ENCODE measurements at regions not wholly inside any gene's neighbourhood (a gene's known extent, or its start where the extent isn't known, plus 50 kb on each side); places are given as distances from the start of the nearest gene placed in this dataset.

DNA sequence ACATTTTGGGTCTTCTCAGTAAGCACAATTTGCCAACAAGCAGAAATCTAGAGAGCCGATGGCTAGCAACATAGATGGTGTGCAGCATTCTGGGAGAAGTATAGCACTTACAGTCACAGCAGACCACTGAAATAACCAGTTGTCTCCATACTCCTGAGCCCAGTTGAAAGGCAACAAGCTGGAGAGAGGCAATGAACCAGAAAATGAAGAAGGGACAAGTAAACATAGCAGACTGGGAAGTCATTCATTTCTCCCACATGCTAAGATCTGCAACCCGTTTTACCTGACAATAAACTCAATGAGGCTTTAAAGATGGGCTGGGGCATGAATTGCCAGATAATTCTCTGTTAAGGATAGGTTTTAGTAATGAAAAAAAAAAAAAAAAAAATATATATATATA lies 575.6 kb upstream of the GRAMD2B start:
- no TSS peak for BruUV-seq (replicated peaks)

More for the DNA sequence above, 575.6 kb upstream of the GRAMD2B start:
- no peaks in the 10 kb centered on the region for H3K9me1 ChIP-seq (replicated peaks; ENCODE audit: control insufficient read depth, extremely low read depth, insufficient read depth, low read length)
- H3K9me3 ChIP-seq (replicated peaks; ENCODE audit: control insufficient read depth, insufficient read depth, low read length), result no peaks in the 10 kb centered on the region
- H3K4me1 ChIP-seq (ENCODE audit: control insufficient read depth, extremely low read depth, insufficient read depth, low read length), result no peaks in the 10 kb centered on the region
- DNase-seq (ENCODE audit: low read depth, low spot score) (no peak), FAIRE-seq (no peak)
- H2AFZ ChIP-seq (ENCODE audit: low read depth, low read length), result no peak overlapping the region
- TF ChIP-seq EZH2 (IDR thresholded peaks at IDR 0.05; ENCODE audit: borderline replicate concordance, low read depth, low read length, severe bottlenecking) (no peak), JUN (IDR thresholded peaks at IDR 0.05; ENCODE audit: borderline replicate concordance, insufficient read depth, insufficient read length, low read depth) (no peak), POLR2AphosphoS5 (IDR thresholded peaks at IDR 0.05; ENCODE audit: insufficient read depth, low read depth, low read length) (no peak), POLR2A (IDR thresholded peaks at IDR 0.05; ENCODE audit: low read depth, low read length) (no peak), CTCF (IDR thresholded peaks at IDR 0.05; ENCODE audit: extremely low read depth in 1 of 2, insufficient read depth in 1 of 2, low read depth in 1 of 2, low read length in 2 of 2) (no peak), MYC (IDR thresholded peaks at IDR 0.05; ENCODE audit: low read depth, low read length) (no peak), GATA2 (IDR thresholded peaks at IDR 0.05; ENCODE audit: insufficient read depth, insufficient read length, low read depth, low read length) (no peak), FOS (IDR thresholded peaks at IDR 0.05; ENCODE audit: borderline replicate concordance, insufficient read depth, low read length) (no peak)
- TF ChIP-seq, protein P1, sequence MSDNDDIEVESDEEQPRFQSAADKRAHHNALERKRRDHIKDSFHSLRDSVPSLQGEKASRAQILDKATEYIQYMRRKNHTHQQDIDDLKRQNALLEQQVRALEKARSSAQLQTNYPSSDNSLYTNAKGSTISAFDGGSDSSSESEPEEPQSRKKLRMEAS (IDR thresholded peaks at IDR 0.05; ENCODE audit: insufficient read depth, insufficient read length), result no peak
- H3K36me3 ChIP-seq (ENCODE audit: control insufficient read depth in 2 of 2, extremely low read depth in 1 of 2, insufficient read depth in 2 of 2, low read length in 2 of 2), result no peaks in the 10 kb centered on the region
- H3K79me2 ChIP-seq (ENCODE audit: control insufficient read depth, insufficient read depth, low read length), result no peaks in the 10 kb centered on the region
- dilution Hi-C loops (cut with MboI; ENCODE audit: extremely low pct_ligation_motif_present, low sequenced_read_pairs) (no loop called here), intact Hi-C loops (cut with micrococcal nuclease) (no loop called here)
- ChIA-PET CTCF (no interaction called here), POLR2A (no interaction called here)
- H3K27me3 ChIP-seq (ENCODE audit: control insufficient read depth in 2 of 2, insufficient read depth in 2 of 2, low read length in 2 of 2), result no peaks in the 10 kb centered on the region
- no peak overlapping the region for H3K4me3 ChIP-seq (replicated peaks in 1 of 3; ENCODE audit: insufficient read depth in 1 of 3, low read depth in 1 of 3, low read length in 3 of 3)
- no peak overlapping the region for H3K9ac ChIP-seq (replicated peaks; ENCODE audit: extremely low read depth, insufficient read depth, low read length)
- no peak overlapping the region for H3K27ac ChIP-seq (ENCODE audit: insufficient read depth, low read depth, low read length)
- no peak overlapping the region for H3K4me2 ChIP-seq (ENCODE audit: insufficient read depth, low read length)
- no peaks in the 10 kb centered on the region for H4K20me1 ChIP-seq (replicated peaks; ENCODE audit: control insufficient read depth, extremely low read depth, insufficient read depth, low read length)

Measured in endothelial cell of umbilical vein (primary cell).